ENCODE measurements at regions not wholly inside any gene's neighbourhood (a gene's known extent, or its start where the extent isn't known, plus 50 kb on each side); places are given as distances from the start of the nearest gene placed in this dataset.

DNA sequence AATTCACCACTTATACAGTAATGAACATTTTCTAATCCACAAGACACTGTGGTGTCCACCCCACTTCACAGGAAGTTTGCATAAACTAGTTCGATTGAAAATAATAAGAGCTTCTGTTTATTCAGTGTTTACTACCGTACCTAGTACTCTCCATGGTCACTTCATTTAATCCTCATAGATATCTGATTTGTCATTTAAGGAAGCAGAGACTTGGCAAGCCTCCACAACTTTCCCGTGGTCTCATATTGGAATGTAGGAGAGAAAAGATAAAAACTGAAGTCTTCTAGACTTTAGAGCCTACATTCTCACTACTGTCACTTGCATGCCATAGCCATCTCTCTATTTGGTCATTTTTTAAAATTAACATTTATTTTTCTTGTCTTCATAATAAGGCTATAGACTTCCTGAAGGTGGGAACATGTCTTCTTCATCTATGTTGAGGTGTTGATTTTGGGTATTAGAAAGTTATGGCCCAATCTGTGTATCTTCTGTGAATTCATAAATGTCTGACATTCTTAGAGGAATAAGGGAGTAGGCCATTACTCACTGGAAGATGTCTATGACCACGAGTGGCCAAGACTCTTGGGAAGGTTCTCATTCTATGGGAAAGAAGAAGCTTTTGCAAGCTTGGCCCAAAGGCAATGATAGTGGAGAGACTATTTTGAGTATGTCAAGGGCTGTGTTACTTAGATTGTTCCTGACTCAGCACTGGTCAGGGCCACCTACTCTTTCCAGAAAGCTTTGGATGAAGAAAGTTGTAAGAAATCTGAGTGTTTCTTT, 423.7 kb downstream of the LRIG3 start:
- no peak for DNase-seq

DNA sequence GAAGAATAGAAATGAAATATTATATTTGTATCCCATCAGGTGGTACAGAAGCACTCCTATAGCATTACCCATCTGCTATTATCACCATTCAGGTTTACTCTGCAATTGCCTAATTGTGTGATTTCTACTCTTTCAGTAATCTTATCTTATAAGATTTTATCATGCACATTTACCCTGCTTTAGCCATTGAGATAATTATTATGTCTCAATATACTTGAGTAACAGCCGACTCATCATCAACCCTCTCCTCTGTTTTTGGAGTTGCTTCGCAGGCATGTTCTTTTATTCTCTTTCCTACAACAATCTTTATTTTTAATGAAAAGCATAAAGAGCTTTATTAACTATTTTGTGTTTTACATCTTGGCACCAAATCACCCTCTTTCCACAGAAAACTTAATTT, 419.9 kb downstream of the LRIG3 start:
- peak in 1 of 2 experiments; percentile 3 for DNase-seq

GRCh38 chr12:58502226-58502625, 418.1 kb downstream of the LRIG3 start:
- DNase-seq: peak; percentile 33 to 72

GRCh38 chr12:58502841-58503240, 417.5 kb downstream of the LRIG3 start:
- DNase-seq: no peak

GRCh38 chr12:58503731-58504130, 416.6 kb downstream of the LRIG3 start:
- DNase-seq: no peak

DNA sequence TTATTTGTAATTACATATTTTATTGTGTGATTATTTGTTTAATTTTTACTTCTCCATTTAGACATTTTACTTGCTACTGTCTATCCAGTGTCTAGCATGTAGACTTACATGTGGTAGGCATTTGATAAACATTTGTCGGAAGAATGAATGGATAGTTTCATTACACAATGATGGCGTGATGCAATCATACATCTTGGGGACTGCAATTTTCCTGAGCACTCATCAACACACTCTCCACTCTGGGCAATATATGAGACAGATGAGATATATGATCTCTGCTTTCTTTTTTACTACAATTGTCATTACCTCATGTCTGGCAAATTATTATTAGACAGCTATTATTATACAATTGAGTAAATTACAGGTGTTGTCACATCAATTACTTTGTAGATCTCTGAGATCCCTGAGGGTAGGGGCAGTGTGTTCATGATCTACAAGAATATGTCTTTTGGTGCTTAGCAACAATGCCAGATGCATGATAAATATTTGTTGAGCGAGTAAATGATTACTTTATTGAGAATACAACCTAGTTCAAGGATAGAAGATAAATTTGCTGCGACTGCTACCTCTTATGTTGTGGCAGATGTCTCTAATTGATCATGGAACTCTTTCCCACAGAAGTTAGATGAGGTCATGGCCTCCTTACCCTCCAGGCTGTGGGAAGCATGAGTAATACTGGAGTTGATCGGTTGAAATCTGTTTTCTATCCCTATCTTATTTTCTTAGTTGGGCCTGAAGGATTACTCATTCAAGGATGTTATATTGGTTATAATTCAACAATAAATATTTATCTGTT, 416.0 kb downstream of the LRIG3 start:
- no peak for DNase-seq

DNA sequence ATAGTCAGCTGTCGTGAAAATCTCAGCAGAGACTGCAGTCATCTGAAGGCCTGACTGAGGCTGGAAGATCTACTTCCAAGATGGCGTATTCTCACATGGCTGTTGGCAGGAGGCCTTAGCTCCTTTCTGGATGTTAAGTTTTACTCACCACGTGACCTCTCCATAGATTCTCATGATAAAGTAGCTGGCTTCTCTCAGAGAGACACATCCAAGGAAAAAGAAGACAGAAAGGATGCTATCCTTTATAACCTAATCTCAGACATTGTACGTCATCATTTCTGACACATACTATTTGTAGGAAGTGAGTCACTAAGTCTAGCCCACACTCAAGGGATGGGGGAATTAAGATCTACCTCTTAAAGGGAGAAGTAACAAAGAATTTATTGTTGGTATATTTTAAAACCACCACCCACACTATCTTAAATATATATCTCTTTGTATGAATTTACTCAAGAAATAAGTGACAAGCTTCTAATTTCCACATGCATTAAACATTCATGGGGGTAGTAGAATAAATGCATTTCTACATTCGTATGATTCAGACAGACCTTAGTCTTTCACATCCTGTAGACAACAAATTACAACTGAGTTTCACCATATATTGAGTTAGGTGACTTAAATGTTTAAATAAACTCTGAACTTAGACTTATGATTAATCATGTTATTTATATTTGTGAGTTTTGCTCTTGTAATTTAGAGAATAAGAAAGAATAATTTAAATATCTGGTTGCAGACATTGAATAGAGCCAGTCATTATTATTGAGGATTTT, 411.0 kb downstream of the LRIG3 start:
- DNase-seq: no peak

- DNase-seq: no peak
These were observed 406.9 kb downstream of the LRIG3 start for GRCh38 chr12:58513301-58513834.

DNA sequence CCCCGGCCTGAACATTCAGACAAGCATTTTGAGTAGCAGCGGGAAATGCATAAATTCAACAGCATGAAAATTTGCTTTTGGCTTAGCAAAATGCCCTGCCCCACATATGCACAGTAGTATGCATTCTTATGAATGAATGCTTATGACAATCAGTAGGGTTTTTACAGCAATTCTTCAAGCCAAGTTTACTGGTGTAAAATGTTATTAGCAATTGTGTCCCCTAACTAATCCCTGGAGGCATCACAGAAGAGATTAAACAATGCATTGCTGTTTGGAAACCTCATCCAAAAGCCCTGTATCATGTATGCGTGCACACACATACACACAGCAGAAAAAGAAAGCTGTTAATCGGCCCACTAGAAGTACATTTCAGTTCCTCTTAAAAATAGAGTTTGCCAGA, 406.5 kb downstream of the LRIG3 start:
- DNase-seq: no peak

DNA sequence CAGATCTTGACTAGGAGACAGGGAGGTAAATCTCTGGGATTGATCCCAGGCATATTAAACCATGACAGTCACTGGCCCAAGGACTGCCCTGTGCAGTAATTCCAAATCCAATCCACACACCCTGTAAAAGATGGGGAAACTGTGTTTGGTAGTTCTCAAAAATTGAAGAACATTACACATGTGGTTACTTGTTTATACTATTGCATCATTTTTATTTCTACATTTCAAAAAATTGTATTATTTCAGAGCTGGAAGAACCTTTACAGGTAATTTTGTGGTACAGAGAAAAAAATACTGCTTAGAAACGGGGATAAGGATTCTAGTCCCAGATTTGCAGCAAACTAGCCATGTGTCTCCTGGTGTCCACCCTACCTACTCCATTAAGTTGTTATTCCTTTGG, 400.5 kb downstream of the LRIG3 start:
- DNase-seq: no peak

DNA sequence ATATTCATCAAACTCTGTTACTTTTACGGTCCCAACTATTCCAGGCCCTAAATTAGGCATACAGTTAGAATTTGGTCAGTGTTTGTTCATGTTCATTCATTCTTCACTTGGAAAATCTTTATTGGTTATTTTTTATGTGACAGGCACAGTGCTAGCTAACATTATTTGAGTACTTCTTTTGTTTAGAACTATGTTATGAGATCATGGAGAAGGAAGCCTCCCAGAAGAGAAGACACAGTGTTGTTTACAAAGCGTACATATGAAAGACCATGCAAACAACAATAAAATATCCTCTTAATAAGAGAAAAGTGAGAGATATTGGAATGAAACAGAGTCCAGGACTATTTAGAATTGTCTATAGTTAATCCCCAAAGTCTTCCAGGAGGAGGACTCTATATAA, 399.2 kb downstream of the LRIG3 start:
- DNase-seq: no peak

DNA sequence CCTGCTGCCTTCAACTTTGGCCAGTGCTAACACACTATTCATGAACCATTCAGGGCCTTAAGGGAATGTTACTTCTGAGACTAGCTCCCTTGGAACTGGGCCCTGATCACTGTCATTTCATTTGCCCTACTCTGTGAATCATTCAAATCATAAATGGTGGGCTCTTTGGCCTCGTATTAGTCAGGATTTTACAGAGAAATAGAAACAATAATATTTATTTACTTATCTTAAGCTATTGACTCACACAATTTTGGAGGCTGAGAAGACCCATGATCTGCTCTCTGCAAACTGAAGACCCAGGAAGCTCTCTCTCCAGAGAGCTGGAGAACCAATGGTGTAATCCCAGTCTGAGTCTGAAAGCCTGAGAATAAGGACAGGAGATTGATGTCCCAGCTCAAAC, 398.5 kb downstream of the LRIG3 start:
- DNase-seq: no peak

DNA sequence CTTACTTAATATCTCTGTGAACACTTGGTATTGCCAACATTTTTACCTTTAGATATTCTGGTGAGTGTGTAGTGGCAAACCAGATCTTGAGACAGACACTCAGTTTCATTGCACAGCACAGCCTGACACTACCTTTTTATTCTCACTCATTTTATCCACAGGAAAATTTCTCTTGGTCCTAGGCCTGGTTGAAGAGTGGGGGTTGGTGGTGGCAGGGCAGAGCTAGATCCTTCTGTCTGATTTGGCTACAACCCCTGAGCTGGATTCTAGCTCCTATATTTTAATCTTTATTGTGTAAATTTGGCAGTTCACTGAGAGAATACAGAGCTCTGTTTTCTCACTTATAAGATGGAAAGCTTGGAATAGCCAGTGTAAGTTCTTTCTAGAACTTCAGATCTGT, 396.9 kb downstream of the LRIG3 start:
- no peak for DNase-seq

DNA sequence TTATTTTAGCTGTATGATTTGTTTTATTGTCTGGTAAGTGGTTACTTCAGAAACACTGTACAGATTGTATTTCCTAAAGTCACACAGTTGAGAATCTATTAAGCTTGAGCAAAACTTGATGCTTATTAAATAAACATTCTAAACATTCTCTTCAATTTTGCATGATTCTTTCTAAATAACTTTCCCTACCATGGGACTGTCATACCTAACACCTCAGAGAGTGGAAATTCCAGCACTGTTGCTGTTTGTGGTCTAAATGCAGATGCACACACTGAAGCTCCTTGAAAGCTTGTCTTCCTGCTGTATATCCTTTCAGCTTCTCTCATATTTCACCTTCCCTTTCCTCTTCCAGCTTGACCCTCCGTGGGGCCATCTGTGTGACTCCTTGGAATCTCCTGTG, 392.0 kb downstream of the LRIG3 start:
- DNase-seq: no peak

GRCh38 chr12:58529114-58529665, 391.1 kb downstream of the LRIG3 start:
- no peak for DNase-seq

GRCh38 chr12:58529897-58530741, 390.2 kb downstream of the LRIG3 start:
- DNase-seq: no peak

DNA sequence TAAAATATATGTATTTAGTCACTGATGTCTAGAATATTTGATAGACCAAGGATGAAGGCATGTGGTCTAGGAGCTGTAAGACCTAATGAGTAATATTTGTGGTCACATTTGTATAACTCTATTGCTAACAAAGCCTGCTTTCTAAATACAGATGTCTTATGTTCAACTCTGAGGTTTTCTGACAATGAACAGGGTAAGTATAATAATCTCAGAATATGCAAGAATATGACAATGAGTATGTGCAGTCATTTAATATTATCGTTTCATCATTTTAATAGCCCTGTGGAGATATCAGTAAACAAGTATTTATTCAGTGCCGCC, 389.6 kb downstream of the LRIG3 start:
- no peak for DNase-seq

GRCh38 chr12:58532855-58533608, 387.3 kb downstream of the LRIG3 start:
- DNase-seq: no peak

- DNase-seq: no peak
These were observed 386.7 kb downstream of the LRIG3 start for GRCh38 chr12:58533652-58534051.

GRCh38 chr12:58537278-58537677, 383.0 kb downstream of the LRIG3 start:
- DNase-seq: no peak

DNA sequence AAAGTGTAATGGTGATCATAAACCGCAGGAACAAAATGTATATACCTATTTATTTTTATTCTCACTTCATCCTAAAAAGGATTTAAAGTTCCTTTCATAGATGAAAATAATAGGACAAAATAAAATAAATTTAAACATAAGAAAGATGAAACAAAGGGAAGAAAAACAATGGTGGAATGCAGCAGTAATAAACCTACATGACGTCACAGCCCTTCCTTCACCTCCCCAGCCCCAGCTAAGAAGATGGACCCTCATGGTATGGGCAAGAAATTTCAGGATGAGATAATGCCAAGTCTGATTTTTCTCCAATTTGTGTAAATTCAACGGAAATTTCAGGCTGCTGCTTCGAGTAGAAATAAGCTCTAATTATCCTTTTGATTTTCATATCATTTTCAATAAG, 381.0 kb downstream of the LRIG3 start:
- no peak for DNase-seq
